ENCODE measurements at regions not wholly inside any gene's neighbourhood (a gene's known extent, or its start where the extent isn't known, plus 50 kb on each side); places are given as distances from the start of the nearest gene placed in this dataset.

DNA sequence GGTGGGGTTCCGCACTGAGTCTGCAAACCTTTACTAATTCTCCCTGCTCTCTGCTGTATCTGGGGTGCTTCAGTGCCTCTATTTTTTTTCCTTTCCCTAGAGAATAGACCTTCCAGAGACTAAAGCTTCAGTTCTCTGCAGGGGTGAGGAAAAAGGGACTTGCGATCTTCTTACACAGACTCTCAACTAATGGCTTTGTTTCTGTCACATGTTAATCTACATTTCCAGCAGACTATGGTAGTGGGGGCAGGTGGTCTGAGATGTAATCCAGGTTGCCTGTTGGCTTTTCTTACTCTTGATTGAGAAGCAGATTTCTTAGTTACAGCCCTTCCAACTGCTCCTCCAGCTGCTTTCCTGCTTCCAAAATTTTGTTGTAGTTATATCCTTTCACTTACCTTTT lies 229.0 kb upstream of the NLRP1 start:
- H3K4me3 ChIP-seq (ENCODE audit: low read depth in 1 of 2, low read length in 1 of 2), result no peak overlapping the region

DNA sequence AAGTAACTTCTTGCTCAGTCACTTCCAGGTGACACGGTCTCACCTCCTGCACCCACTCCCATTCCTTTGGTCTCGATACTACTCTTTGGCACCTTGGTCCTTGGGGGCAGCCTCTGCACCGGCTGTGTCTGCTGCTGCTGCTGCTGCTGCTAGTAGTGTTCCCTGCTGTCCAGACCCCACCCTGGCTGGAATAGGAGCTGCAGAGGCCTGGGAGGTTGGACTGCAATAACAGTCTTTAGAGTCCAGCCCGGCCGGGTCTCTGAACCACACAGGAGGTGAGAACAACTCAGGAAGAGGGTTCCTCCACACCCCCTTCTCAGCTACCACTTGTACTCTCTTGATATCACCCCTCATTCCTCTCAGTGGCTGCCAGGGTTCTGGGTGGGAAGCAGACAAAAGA lies 231.1 kb upstream of the NLRP1 start:
- no peaks in the 10 kb centered on the region for H3K4me1 ChIP-seq (ENCODE audit: control insufficient read depth in 1 of 2, insufficient read depth in 1 of 2, low read depth in 1 of 2, low read length in 1 of 2)
- no peaks in the 10 kb centered on the region for H3K9me3 ChIP-seq
- H3K4me3 ChIP-seq (ENCODE audit: low read depth in 1 of 2, low read length in 1 of 2), result no peak overlapping the region
- no peaks in the 10 kb centered on the region for H3K36me3 ChIP-seq
- H3K27ac ChIP-seq, result no peak overlapping the region
- peaks cover 12% of the 10 kb centered on the region for H3K27me3 ChIP-seq
- TF ChIP-seq, protein P1, sequence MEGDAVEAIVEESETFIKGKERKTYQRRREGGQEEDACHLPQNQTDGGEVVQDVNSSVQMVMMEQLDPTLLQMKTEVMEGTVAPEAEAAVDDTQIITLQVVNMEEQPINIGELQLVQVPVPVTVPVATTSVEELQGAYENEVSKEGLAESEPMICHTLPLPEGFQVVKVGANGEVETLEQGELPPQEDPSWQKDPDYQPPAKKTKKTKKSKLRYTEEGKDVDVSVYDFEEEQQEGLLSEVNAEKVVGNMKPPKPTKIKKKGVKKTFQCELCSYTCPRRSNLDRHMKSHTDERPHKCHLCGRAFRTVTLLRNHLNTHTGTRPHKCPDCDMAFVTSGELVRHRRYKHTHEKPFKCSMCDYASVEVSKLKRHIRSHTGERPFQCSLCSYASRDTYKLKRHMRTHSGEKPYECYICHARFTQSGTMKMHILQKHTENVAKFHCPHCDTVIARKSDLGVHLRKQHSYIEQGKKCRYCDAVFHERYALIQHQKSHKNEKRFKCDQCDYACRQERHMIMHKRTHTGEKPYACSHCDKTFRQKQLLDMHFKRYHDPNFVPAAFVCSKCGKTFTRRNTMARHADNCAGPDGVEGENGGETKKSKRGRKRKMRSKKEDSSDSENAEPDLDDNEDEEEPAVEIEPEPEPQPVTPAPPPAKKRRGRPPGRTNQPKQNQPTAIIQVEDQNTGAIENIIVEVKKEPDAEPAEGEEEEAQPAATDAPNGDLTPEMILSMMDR (IDR thresholded peaks at IDR 0.05), result no peak

More for the DNA sequence above, 229.0 kb upstream of the NLRP1 start:
- no peaks in the 10 kb centered on the region for H3K36me3 ChIP-seq
- no peak overlapping the region for H3K27ac ChIP-seq
- H3K9me3 ChIP-seq, result peaks cover 16% of the 10 kb centered on the region
- peaks cover 12% of the 10 kb centered on the region for H3K27me3 ChIP-seq
- H3K4me1 ChIP-seq (ENCODE audit: control insufficient read depth in 1 of 2, insufficient read depth in 1 of 2, low read depth in 1 of 2, low read length in 1 of 2), result no peaks in the 10 kb centered on the region
- TF ChIP-seq, protein P1 (IDR thresholded peaks at IDR 0.05), result no peak

GRCh38 chr17:5816491-5817070 lies 232.3 kb upstream of the NLRP1 start:
- TF ChIP-seq, protein P1 (IDR thresholded peaks at IDR 0.05), result no peak
- no peak overlapping the region for H3K27ac ChIP-seq
- no peaks in the 10 kb centered on the region for H3K4me1 ChIP-seq (ENCODE audit: control insufficient read depth in 1 of 2, insufficient read depth in 1 of 2, low read depth in 1 of 2, low read length in 1 of 2)
- H3K4me3 ChIP-seq (ENCODE audit: low read depth in 1 of 2, low read length in 1 of 2), result no peak overlapping the region
- H3K36me3 ChIP-seq, result no peaks in the 10 kb centered on the region
- H3K27me3 ChIP-seq, result peaks cover 12% of the 10 kb centered on the region
- H3K9me3 ChIP-seq, result no peaks in the 10 kb centered on the region

DNA sequence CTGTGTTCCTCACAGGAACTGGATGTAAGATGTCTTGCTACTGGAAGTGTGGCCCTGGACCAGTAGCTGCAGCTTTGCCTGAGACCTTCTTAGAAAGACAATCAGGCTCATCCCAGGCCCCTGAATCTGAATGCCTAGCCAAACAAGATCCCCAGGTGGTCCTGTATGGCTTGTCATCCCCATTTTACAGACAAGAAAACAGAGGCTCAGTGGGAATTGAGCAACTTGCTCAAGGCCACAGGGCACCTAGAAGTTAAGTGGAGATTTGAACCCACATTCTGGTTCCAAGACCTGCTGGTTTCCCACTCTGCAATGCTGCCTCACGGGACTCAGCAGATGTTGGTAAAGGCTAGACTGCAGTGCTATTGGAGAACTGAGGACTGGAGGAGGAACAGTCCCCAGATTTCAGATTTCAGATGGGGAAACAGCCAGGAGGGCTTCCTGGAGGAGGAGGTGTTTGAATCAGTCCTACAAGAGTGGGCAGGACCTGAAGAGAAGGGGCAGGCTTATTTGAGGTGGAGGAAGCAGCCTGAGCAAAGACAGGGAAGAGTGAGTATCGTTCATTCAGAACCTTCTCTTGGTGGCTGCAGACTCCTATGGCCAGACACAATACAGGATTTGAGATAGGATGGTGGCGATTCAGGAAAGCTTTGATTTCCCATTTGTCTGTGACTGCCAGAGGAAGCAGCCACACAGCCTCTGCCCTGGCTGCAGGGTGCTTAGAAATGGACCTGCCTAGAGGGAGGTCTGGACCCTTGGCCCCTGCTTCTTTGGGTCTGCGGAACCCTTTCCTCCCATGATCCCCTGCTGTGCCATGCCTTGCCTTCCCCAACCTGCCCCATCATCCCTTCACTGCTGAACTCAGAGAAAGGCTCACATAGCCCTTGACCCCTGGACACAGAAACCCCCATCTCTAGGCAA lies 233.4 kb upstream of the NLRP1 start:
- Histone ChIP-seq H3K9me3 (no peaks in the 10 kb centered on the region), H3K27ac (no peak overlapping the region)
- TF ChIP-seq, protein P1 (IDR thresholded peaks at IDR 0.05), result no peak

DNA sequence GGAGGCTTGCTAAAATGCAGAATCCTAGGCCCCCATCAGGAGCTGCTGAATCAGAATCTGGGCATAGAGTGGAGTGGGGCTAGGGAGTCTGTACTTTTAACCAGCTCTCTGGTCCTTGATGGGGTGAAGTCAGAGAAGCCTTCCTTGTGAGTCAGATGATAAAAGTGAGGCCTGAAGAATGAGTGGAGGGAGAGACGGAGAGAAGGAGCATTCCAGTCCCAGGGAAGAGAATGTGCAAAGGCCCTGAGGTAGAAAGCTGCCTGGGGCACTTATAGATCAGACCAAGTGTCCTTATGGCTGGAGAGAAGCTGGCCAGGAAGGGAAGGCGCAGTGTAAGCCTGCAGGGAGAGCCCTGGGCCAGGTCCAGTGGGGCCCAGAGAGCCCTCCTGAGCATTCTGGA lies 235.1 kb upstream of the NLRP1 start:
- Histone ChIP-seq H3K27me3 (peaks cover 12% of the 10 kb centered on the region), H3K9me3 (no peaks in the 10 kb centered on the region), H3K27ac (no peak overlapping the region), H3K36me3 (no peaks in the 10 kb centered on the region), H3K4me3 (ENCODE audit: low read depth in 1 of 2, low read length in 1 of 2) (no peak overlapping the region), H3K4me1 (ENCODE audit: control insufficient read depth in 1 of 2, insufficient read depth in 1 of 2, low read depth in 1 of 2, low read length in 1 of 2) (no peaks in the 10 kb centered on the region)
- TF ChIP-seq, protein P1 (IDR thresholded peaks at IDR 0.05), result no peak

More for the DNA sequence above, 233.4 kb upstream of the NLRP1 start:
- no peak overlapping the region for H3K4me3 ChIP-seq (ENCODE audit: low read depth in 1 of 2, low read length in 1 of 2)
- no peaks in the 10 kb centered on the region for H3K4me1 ChIP-seq (ENCODE audit: control insufficient read depth in 1 of 2, insufficient read depth in 1 of 2, low read depth in 1 of 2, low read length in 1 of 2)
- H3K36me3 ChIP-seq, result no peaks in the 10 kb centered on the region
- H3K27me3 ChIP-seq, result peaks cover 12% of the 10 kb centered on the region
